Keratinocyte (primary cell): ENCODE measurements at regions not wholly inside any gene's neighbourhood (a gene's known extent, or its start where the extent isn't known, plus 50 kb on each side); places are given as distances from the start of the nearest gene placed in this dataset.
"Not testable (repeated sequence)": the region's sequence is repeated elsewhere in the genome, so short reads cannot be mapped to it uniquely, and the experiment has no call there.

Experiments used
- DNase-seq: peaks from one replicate; pipeline ENCODE4 v3.0.0-alpha.2; 2011; ENCODE audit warnings: low read depth, missing footprints, low spot score
- FAIRE-seq: peaks from 2 replicates; lab custom pipeline; 2011; peaks lifted over from hg19 to GRCh38; lab: Jason Lieb, UNC
- H2AFZ ChIP-seq: 2 replicates; pipeline ENCODE4 v1.6.0; 2012; ENCODE audit warnings: low read length, control low read depth, inconsistent platforms; ENCODE audit not compliant: control insufficient read depth
- H3K27ac ChIP-seq: 2 replicates; pipeline ENCODE4 v1.5.1; 2011; ENCODE audit warnings: low read length; ENCODE audit not compliant: control insufficient read depth, insufficient read depth
- H3K27me3 ChIP-seq: 3 replicates; pipeline ENCODE4 v1.6.0; 2011; ENCODE audit warnings: low read length; ENCODE audit not compliant: control insufficient read depth, insufficient read depth; ENCODE audit errors: extremely low read depth
- H3K36me3 ChIP-seq, 2 experiments: 2 replicates in 1 of 2; 3 replicates in 1 of 2; pipeline ENCODE4 v1.5.1; 2011; ENCODE audit warnings: low read length in 2 of 2, mild to moderate bottlenecking in 1 of 2; ENCODE audit not compliant: control insufficient read depth in 2 of 2, insufficient read depth in 2 of 2; ENCODE audit errors: extremely low read depth in 1 of 2
- H3K4me1 ChIP-seq: 3 replicates; pipeline ENCODE4 v1.5.1; 2011; ENCODE audit warnings: low read length; ENCODE audit not compliant: control insufficient read depth, insufficient read depth; ENCODE audit errors: extremely low read depth
- H3K4me2 ChIP-seq: 3 replicates; pipeline ENCODE4 v1.6.0; 2011; ENCODE audit warnings: low read depth, low read length; ENCODE audit not compliant: control insufficient read depth, insufficient read depth; ENCODE audit errors: extremely low read depth
- H3K4me3 ChIP-seq, 3 experiments: fragments of 200-600 bp in 1 of 3; sonication (generic) in 1 of 3; 2 replicates in 2 of 3; 3 replicates in 1 of 3; pipeline ENCODE4 v1.5.1; 2011 to 2016; ENCODE audit warnings: low read length in 3 of 3, mild to moderate bottlenecking in 3 of 3, control low read depth in 2 of 3, inconsistent platforms in 1 of 3, low read depth in 1 of 3, mixed read lengths in 1 of 3, mixed run types in 1 of 3, moderate library complexity in 1 of 3; ENCODE audit not compliant: control insufficient read depth in 2 of 3, insufficient read depth in 2 of 3; ENCODE audit errors: extremely low read depth in 1 of 3
- H3K79me2 ChIP-seq: 2 replicates; pipeline ENCODE4 v1.6.0; 2012; ENCODE audit warnings: low read length; ENCODE audit not compliant: control insufficient read depth, insufficient read depth
- H3K9ac ChIP-seq: 3 replicates; pipeline ENCODE4 v1.6.0; 2011; ENCODE audit warnings: low read length; ENCODE audit not compliant: control insufficient read depth, insufficient read depth; ENCODE audit errors: extremely low read depth
- H3K9me1 ChIP-seq: 3 replicates; pipeline ENCODE4 v1.6.0; 2011; ENCODE audit warnings: low read length; ENCODE audit not compliant: control insufficient read depth, insufficient read depth; ENCODE audit errors: extremely low read depth
- H3K9me3 ChIP-seq: 2 replicates; pipeline ENCODE4 v1.5.1; 2012; ENCODE audit warnings: low read depth, low read length; ENCODE audit not compliant: control insufficient read depth
- H4K20me1 ChIP-seq: 3 replicates; pipeline ENCODE4 v1.6.0; 2011; ENCODE audit warnings: low read length; ENCODE audit not compliant: control insufficient read depth, insufficient read depth; ENCODE audit errors: extremely low read depth
- CTCF ChIP-seq, 3 experiments: IDR thresholded peaks in 1 of 3; conservative IDR thresholded peaks in 1 of 3; optimal IDR thresholded peaks in 1 of 3; 2 replicates in 2 of 3; 3 replicates in 1 of 3; pipeline versions ENCODE3 to v1.5.1; 2011; ENCODE audit warnings: low read length in 3 of 3, mild to moderate bottlenecking in 3 of 3, moderate library complexity in 2 of 3, control low read depth in 1 of 3, inconsistent platforms in 1 of 3; ENCODE audit not compliant: insufficient read depth in 2 of 3; ENCODE audit errors: extremely low read depth in 1 of 3
- EZH2 ChIP-seq: IDR thresholded peaks from one replicate; pipeline ENCODE4 v1.6.1; 2012; ENCODE audit warnings: inconsistent platforms, mild to moderate bottlenecking, low read length, moderate library complexity
- dilution Hi-C: fragments of 300-500 bp; cut with MboI; formaldehyde crosslinking; loops from one replicate; pipeline ENCODE4 v1.7.0; 2020; ENCODE audit warnings: low sequenced_read_pairs; ENCODE audit not compliant: extremely low pct_ligation_motif_present

DNA sequence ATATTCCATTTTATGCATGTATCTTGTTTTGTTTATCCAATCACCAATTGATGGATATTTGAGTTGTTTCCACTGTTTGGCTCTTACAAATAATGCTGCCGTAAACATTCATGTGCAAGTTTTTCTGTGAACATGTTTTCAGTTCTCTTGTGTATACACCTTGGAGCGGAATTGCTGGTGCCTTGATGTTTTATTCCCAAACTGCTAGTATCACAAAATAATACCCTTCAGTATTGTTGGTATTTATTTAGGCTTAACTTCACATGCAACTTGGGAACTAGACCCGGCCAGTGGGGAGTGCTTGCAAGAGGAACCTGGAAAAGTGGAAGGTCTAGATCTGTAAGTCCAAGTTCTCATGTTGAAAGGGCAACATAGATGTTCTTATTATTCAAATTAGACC is 115.9 kb downstream of the CRYAA start:
- no peak for FAIRE-seq

DNA sequence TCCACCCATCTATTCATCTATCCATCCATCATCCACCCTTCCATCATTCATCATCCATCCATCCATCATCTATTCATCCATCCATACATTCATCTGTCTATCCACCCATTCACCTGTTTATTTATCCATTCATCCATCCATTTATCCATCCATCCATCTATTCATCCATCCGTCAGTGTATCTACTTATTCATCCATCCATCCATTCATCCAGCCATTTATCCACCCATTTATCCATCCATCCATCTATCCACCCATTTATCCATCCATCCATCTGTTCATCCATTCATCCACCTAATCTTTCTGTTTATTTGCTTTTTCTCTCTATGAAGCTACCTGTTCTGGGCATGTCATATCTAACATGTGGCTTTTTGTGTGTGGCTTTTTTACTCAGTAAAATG is 115.4 kb downstream of the CRYAA start:
- H3K4me3 ChIP-seq: no peak overlapping the region
- no peaks in the 10 kb centered on the region for H3K79me2 ChIP-seq
- H3K4me2 ChIP-seq: no peak overlapping the region
- no peaks in the 10 kb centered on the region for H3K27me3 ChIP-seq
- FAIRE-seq (no peak), DNase-seq (no peak)
- H3K9me3 ChIP-seq: no peaks in the 10 kb centered on the region
- no peak overlapping the region for H3K27ac ChIP-seq
- no peaks in the 10 kb centered on the region for H3K4me1 ChIP-seq
- no peaks in the 10 kb centered on the region for H3K9me1 ChIP-seq
- no peak overlapping the region for H3K9ac ChIP-seq
- no peak overlapping the region for H2AFZ ChIP-seq
- dilution Hi-C loops: no loop called here
- H4K20me1 ChIP-seq: no peaks in the 10 kb centered on the region
- H3K36me3 ChIP-seq: no peaks in the 10 kb centered on the region
- TF ChIP-seq CTCF (optimal IDR thresholded peaks at IDR 0.05 in 1 of 3, IDR thresholded peaks at IDR 0.05 in 1 of 3, conservative IDR thresholded peaks at IDR 0.05 in 1 of 3; ENCODE audit: extremely low read depth in 1 of 3, insufficient read depth in 2 of 3, low read length in 3 of 3) (no peak), EZH2 (no peak)

More for the DNA sequence above, 115.9 kb downstream of the CRYAA start:
- Histone ChIP-seq H3K4me1 (no peaks in the 10 kb centered on the region), H3K9me3 (peaks cover 2% of the 10 kb centered on the region), H3K27me3 (no peaks in the 10 kb centered on the region), H3K4me2 (no peak overlapping the region), H3K27ac (no peak overlapping the region), H3K79me2 (no peaks in the 10 kb centered on the region), H3K36me3 (no peaks in the 10 kb centered on the region), H3K4me3 (no peak overlapping the region), H3K9me1 (no peaks in the 10 kb centered on the region), H2AFZ (no peak overlapping the region), H3K9ac (no peak overlapping the region), H4K20me1 (no peaks in the 10 kb centered on the region)
- dilution Hi-C loops: no loop called here
- DNase-seq: no peak
- TF ChIP-seq CTCF (optimal IDR thresholded peaks at IDR 0.05 in 1 of 3, IDR thresholded peaks at IDR 0.05 in 1 of 3, conservative IDR thresholded peaks at IDR 0.05 in 1 of 3; ENCODE audit: extremely low read depth in 1 of 3, insufficient read depth in 2 of 3, low read length in 3 of 3): no peak
- no peak for TF ChIP-seq EZH2

- FAIRE-seq, H3K27me3 ChIP-seq, H4K20me1 ChIP-seq, H3K4me2 ChIP-seq, H3K9me3 ChIP-seq, H3K79me2 ChIP-seq, H3K36me3 ChIP-seq, H3K4me1 ChIP-seq, H3K4me3 ChIP-seq, H3K9me1 ChIP-seq, dilution Hi-C loops, H2AFZ ChIP-seq, DNase-seq, H3K27ac ChIP-seq, H3K9ac ChIP-seq: not testable (repeated sequence)
Measured at GRCh38 chr21:43283925-43284221, 115.1 kb downstream of the CRYAA start.
